Embryonic facial prominence (tissue), 1 donor: ENCODE measurements at regions not wholly inside any gene's neighbourhood (a gene's known extent, or its start where the extent isn't known, plus 50 kb on each side); places are given as distances from the start of the nearest gene placed in this dataset.
A peak's percentile ranks its signal among the peaks of the same experiment; 100 is the strongest.
"Not testable (repeated sequence)": the region's sequence is repeated elsewhere in the genome, so short reads cannot be mapped to it uniquely, and the experiment has no call there.

Experiments
- DNase-seq: peaks from one replicate; pipeline ENCODE4 v3.0.0-alpha.2; 2016; ENCODE audit errors: extremely low spot score

- DNase-seq = no peak
These were observed 128.7 kb upstream of the ECI2 start for GRCh38 chr6:4264081-4264480.

- no peak for DNase-seq
These were observed 127.2 kb upstream of the ECI2 start for GRCh38 chr6:4262526-4262925.

- no peak for DNase-seq
These were observed 124.0 kb upstream of the ECI2 start for GRCh38 chr6:4259391-4259790.

GRCh38 chr6:4258733-4259132 lies 123.4 kb upstream of the ECI2 start:
- DNase-seq = no peak

- no peak for DNase-seq
These were observed 121.6 kb upstream of the ECI2 start for GRCh38 chr6:4256969-4257368.

GRCh38 chr6:4253604-4254231 lies 118.3 kb upstream of the ECI2 start:
- peak; percentile 74 for DNase-seq

- not testable (repeated sequence) for DNase-seq
These were observed 117.1 kb upstream of the ECI2 start for GRCh38 chr6:4252445-4252844.

GRCh38 chr6:4250645-4251044 lies 115.3 kb upstream of the ECI2 start:
- DNase-seq = no peak

- not testable (repeated sequence) for DNase-seq
These were observed 108.5 kb upstream of the ECI2 start for GRCh38 chr6:4243832-4244231.

GRCh38 chr6:4243237-4243636 lies 107.9 kb upstream of the ECI2 start:
- DNase-seq = no peak

- DNase-seq = no peak
These were observed 107.2 kb upstream of the ECI2 start for GRCh38 chr6:4242601-4243000.

GRCh38 chr6:4240148-4240547 lies 104.8 kb upstream of the ECI2 start:
- DNase-seq = no peak

GRCh38 chr6:4225161-4225872 lies 89.9 kb upstream of the ECI2 start:
- no peak for DNase-seq

- DNase-seq = no peak
These were observed 88.9 kb upstream of the ECI2 start for GRCh38 chr6:4224067-4224978.

- DNase-seq = no peak
These were observed 85.2 kb upstream of the ECI2 start for GRCh38 chr6:4220558-4220957.

GRCh38 chr6:4218619-4219317 lies 83.4 kb upstream of the ECI2 start:
- DNase-seq = not testable (repeated sequence)

- DNase-seq = no peak
These were observed 77.2 kb upstream of the ECI2 start for GRCh38 chr6:4212588-4212987.

- DNase-seq = no peak
These were observed 75.4 kb upstream of the ECI2 start for GRCh38 chr6:4210629-4211419.

- no peak for DNase-seq
These were observed 73.8 kb upstream of the ECI2 start for GRCh38 chr6:4209196-4209595.

GRCh38 chr6:4208158-4208557 lies 72.8 kb upstream of the ECI2 start:
- no peak for DNase-seq
